ENCODE measurements at regions not wholly inside any gene's neighbourhood (a gene's known extent, or its start where the extent isn't known, plus 50 kb on each side); places are given as distances from the start of the nearest gene placed in this dataset.
A peak's percentile ranks its signal among the peaks of the same experiment; 100 is the strongest.

DNA sequence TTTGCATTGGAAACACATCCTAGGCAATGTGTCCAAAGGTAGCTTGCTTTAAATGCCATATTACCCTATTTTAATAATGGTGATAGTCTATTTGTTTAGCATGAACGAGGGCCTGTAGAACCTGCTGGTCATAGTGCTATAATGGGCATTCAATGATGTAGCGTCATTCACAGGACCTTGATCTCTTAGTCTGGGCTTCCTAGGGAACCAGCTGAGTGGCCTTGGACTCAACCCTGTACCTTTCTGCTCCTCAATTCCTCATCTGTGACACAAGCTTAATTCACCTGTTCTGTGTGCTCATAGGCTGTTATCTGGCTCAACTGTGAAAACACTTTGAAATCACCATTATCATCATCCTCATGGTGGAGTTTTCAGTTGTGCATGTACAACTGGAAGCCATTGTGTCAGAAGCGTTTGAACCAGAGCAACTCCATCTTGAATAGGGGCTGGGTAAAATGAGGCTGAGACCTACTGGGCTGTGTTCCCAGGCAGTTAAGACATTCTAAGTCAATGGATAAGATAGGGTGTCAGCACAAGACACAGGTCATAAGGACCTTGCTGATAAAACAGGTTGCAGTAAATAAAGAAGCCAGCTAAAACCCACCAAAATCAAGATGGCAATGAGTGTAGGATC is 346.8 kb upstream of the KLF3 start (continued):
- TF ChIP-seq, protein P1, sequence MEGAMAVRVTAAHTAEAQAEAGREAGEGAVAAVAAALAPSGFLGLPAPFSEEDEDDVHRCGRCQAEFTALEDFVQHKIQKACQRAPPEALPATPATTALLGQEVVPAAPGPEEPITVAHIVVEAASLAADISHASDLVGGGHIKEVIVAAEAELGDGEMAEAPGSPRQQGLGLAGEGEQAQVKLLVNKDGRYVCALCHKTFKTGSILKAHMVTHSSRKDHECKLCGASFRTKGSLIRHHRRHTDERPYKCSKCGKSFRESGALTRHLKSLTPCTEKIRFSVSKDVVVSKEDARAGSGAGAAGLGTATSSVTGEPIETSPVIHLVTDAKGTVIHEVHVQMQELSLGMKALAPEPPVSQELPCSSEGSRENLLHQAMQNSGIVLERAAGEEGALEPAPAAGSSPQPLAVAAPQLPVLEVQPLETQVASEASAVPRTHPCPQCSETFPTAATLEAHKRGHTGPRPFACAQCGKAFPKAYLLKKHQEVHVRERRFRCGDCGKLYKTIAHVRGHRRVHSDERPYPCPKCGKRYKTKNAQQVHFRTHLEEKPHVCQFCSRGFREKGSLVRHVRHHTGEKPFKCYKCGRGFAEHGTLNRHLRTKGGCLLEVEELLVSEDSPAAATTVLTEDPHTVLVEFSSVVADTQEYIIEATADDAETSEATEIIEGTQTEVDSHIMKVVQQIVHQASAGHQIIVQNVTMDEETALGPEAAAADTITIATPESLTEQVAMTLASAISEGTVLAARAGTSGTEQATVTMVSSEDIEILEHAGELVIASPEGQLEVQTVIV (CRISPR knock-in tag; IDR thresholded peaks at IDR 0.05; ENCODE audit: borderline replicate concordance), result no peak
- TF ChIP-seq, protein P2, sequence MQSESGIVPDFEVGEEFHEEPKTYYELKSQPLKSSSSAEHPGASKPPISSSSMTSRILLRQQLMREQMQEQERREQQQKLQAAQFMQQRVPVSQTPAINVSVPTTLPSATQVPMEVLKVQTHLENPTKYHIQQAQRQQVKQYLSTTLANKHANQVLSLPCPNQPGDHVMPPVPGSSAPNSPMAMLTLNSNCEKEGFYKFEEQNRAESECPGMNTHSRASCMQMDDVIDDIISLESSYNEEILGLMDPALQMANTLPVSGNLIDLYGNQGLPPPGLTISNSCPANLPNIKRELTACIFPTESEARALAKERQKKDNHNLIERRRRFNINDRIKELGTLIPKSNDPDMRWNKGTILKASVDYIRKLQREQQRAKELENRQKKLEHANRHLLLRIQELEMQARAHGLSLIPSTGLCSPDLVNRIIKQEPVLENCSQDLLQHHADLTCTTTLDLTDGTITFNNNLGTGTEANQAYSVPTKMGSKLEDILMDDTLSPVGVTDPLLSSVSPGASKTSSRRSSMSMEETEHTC (IDR thresholded peaks at IDR 0.05), result no peak
- TF ChIP-seq RCOR1 (IDR thresholded peaks at IDR 0.05; ENCODE audit: borderline replicate concordance in 1 of 2, low read depth in 2 of 2, low read length in 2 of 2), result no peak
- TF ChIP-seq, protein P3, sequence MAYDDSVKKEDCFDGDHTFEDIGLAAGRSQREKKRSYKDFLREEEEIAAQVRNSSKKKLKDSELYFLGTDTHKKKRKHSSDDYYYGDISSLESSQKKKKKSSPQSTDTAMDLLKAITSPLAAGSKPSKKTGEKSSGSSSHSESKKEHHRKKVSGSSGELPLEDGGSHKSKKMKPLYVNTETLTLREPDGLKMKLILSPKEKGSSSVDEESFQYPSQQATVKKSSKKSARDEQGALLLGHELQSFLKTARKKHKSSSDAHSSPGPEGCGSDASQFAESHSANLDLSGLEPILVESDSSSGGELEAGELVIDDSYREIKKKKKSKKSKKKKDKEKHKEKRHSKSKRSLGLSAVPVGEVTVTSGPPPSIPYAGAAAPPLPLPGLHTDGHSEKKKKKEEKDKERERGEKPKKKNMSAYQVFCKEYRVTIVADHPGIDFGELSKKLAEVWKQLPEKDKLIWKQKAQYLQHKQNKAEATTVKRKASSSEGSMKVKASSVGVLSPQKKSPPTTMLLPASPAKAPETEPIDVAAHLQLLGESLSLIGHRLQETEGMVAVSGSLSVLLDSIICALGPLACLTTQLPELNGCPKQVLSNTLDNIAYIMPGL (CRISPR knock-in tag; IDR thresholded peaks at IDR 0.05), result no peak
- no peak for TF ChIP-seq SRSF9 (IDR thresholded peaks at IDR 0.05; ENCODE audit: borderline replicate concordance, low read depth, low read length)
- no peak for TF ChIP-seq PRMT5 (CRISPR knock-in tag; IDR thresholded peaks at IDR 0.05)
- TF ChIP-seq, protein P4, sequence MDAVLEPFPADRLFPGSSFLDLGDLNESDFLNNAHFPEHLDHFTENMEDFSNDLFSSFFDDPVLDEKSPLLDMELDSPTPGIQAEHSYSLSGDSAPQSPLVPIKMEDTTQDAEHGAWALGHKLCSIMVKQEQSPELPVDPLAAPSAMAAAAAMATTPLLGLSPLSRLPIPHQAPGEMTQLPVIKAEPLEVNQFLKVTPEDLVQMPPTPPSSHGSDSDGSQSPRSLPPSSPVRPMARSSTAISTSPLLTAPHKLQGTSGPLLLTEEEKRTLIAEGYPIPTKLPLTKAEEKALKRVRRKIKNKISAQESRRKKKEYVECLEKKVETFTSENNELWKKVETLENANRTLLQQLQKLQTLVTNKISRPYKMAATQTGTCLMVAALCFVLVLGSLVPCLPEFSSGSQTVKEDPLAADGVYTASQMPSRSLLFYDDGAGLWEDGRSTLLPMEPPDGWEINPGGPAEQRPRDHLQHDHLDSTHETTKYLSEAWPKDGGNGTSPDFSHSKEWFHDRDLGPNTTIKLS (IDR thresholded peaks at IDR 0.05; ENCODE audit: borderline replicate concordance, low read depth), result no peak
- peak; percentile 43; the same call in 1 of the 2 replicates for TF ChIP-seq ERF (CRISPR knock-in tag; IDR thresholded peaks at IDR 0.05)
- peak; percentile 64; the same call in 1 of the 2 replicates for TF ChIP-seq ZNF766 (CRISPR knock-in tag; conservative IDR thresholded peaks at IDR 0.05)
- TF ChIP-seq, protein P5, sequence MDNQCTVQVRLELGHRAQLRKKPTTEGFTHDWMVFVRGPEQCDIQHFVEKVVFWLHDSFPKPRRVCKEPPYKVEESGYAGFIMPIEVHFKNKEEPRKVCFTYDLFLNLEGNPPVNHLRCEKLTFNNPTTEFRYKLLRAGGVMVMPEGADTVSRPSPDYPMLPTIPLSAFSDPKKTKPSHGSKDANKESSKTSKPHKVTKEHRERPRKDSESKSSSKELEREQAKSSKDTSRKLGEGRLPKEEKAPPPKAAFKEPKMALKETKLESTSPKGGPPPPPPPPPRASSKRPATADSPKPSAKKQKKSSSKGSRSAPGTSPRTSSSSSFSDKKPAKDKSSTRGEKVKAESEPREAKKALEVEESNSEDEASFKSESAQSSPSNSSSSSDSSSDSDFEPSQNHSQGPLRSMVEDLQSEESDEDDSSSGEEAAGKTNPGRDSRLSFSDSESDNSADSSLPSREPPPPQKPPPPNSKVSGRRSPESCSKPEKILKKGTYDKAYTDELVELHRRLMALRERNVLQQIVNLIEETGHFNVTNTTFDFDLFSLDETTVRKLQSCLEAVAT (IDR thresholded peaks at IDR 0.05), result no peak
- no peak for TF ChIP-seq C11orf30 (IDR thresholded peaks at IDR 0.05; ENCODE audit: low read depth)
- TF ChIP-seq, protein P6, sequence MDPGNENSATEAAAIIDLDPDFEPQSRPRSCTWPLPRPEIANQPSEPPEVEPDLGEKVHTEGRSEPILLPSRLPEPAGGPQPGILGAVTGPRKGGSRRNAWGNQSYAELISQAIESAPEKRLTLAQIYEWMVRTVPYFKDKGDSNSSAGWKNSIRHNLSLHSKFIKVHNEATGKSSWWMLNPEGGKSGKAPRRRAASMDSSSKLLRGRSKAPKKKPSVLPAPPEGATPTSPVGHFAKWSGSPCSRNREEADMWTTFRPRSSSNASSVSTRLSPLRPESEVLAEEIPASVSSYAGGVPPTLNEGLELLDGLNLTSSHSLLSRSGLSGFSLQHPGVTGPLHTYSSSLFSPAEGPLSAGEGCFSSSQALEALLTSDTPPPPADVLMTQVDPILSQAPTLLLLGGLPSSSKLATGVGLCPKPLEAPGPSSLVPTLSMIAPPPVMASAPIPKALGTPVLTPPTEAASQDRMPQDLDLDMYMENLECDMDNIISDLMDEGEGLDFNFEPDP (CRISPR knock-in tag; IDR thresholded peaks at IDR 0.05), result peak; percentile 54; the same call in 1 of the 2 replicates
- TF ChIP-seq, protein P7, sequence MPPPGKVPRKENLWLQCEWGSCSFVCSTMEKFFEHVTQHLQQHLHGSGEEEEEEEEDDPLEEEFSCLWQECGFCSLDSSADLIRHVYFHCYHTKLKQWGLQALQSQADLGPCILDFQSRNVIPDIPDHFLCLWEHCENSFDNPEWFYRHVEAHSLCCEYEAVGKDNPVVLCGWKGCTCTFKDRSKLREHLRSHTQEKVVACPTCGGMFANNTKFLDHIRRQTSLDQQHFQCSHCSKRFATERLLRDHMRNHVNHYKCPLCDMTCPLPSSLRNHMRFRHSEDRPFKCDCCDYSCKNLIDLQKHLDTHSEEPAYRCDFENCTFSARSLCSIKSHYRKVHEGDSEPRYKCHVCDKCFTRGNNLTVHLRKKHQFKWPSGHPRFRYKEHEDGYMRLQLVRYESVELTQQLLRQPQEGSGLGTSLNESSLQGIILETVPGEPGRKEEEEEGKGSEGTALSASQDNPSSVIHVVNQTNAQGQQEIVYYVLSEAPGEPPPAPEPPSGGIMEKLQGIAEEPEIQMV (tag; conservative IDR thresholded peaks at IDR 0.05; ENCODE audit: low read depth), result peak; percentile 79
- TF ChIP-seq KLF10 (CRISPR knock-in tag; IDR thresholded peaks at IDR 0.05), result 0 out of 2 replicates have a peak, but pooled peaks have one; percentile 63
- TF ChIP-seq NCOA6 (IDR thresholded peaks at IDR 0.05), result no peak

Data from K562 (cell line).